SU-DHL-6 (cell line): ENCODE measurements at regions not wholly inside any gene's neighbourhood (a gene's known extent, or its start where the extent isn't known, plus 50 kb on each side); places are given as distances from the start of the nearest gene placed in this dataset.

Experiments used
- EZH2phosphoT487 ChIP-seq: fragments of 200-600 bp; sonication (generic), shearing (Covaris generic); conservative IDR thresholded peaks from 2 replicates; pipeline ENCODE4 v1.6.1; 2018; ENCODE audit warnings: mild to moderate bottlenecking, antibody characterized with exemption, low read length, moderate library complexity, mixed read lengths
- TF ChIP-seq, protein P1 (sequence below): fragments of 200-600 bp; sonication (generic); IDR thresholded peaks from one replicate; pipeline ENCODE4 v1.5.1; 2017; ENCODE audit warnings: antibody characterized with exemption, mild to moderate bottlenecking, low read length, moderate library complexity; ENCODE audit not compliant: insufficient read depth, poor library complexity, severe bottlenecking

GRCh38 chr1:5704561-5705514 lies 287.4 kb downstream of the NPHP4 start:
- TF ChIP-seq, protein P1, sequence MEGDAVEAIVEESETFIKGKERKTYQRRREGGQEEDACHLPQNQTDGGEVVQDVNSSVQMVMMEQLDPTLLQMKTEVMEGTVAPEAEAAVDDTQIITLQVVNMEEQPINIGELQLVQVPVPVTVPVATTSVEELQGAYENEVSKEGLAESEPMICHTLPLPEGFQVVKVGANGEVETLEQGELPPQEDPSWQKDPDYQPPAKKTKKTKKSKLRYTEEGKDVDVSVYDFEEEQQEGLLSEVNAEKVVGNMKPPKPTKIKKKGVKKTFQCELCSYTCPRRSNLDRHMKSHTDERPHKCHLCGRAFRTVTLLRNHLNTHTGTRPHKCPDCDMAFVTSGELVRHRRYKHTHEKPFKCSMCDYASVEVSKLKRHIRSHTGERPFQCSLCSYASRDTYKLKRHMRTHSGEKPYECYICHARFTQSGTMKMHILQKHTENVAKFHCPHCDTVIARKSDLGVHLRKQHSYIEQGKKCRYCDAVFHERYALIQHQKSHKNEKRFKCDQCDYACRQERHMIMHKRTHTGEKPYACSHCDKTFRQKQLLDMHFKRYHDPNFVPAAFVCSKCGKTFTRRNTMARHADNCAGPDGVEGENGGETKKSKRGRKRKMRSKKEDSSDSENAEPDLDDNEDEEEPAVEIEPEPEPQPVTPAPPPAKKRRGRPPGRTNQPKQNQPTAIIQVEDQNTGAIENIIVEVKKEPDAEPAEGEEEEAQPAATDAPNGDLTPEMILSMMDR: no peak
- TF ChIP-seq EZH2phosphoT487: no peak
